Ovary (tissue), 3 donors: ENCODE measurements at regions not wholly inside any gene's neighbourhood (a gene's known extent, or its start where the extent isn't known, plus 50 kb on each side); places are given as distances from the start of the nearest gene placed in this dataset.

Experiments used
- POLR2A ChIP-seq: fragments of 450-650 bp; IDR thresholded peaks from one replicate; pipeline ENCODE4 v1.6.1; 2017; ENCODE audit warnings: antibody characterized with exemption, mild to moderate bottlenecking, moderate library complexity
- TF ChIP-seq, protein P1 (sequence below), 3 donors: fragments of 450-650 bp in 2 of 3; fragments of 200-600 bp in 1 of 3; IDR thresholded peaks; one replicate each; pipeline versions ENCODE4 v1.5.1 to v1.8.0; 2016 to 2022; ENCODE audit warnings: antibody characterized with exemption in 3 of 3, mild to moderate bottlenecking in 1 of 3
- donor health status: DM: no; HTN: no; CAD: no.

DNA sequence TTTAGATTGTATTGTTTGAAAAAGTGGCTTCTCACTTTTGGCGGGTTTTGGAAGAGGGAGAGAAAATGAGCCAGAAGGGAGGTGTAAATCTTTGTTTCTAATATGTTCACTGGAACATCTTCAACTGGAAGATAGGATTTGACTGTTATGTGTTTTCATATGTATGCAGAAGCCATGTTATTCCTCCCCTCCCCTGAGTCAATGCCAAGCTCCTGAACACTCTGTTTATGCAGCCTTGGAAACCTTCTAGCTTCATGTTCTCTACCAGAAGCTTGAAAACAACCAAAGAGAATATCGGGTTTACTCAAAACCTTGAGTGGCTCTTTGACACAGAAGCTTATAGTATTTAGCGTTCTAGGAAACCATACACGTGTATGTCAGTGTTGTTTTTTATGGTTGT lies 279.1 kb downstream of the PRL start:
- TF ChIP-seq POLR2A, result no peak
- TF ChIP-seq, protein P1, sequence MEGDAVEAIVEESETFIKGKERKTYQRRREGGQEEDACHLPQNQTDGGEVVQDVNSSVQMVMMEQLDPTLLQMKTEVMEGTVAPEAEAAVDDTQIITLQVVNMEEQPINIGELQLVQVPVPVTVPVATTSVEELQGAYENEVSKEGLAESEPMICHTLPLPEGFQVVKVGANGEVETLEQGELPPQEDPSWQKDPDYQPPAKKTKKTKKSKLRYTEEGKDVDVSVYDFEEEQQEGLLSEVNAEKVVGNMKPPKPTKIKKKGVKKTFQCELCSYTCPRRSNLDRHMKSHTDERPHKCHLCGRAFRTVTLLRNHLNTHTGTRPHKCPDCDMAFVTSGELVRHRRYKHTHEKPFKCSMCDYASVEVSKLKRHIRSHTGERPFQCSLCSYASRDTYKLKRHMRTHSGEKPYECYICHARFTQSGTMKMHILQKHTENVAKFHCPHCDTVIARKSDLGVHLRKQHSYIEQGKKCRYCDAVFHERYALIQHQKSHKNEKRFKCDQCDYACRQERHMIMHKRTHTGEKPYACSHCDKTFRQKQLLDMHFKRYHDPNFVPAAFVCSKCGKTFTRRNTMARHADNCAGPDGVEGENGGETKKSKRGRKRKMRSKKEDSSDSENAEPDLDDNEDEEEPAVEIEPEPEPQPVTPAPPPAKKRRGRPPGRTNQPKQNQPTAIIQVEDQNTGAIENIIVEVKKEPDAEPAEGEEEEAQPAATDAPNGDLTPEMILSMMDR (IDR thresholded peaks at IDR 0.05), result no peak
